GM12878 (cell line): ENCODE measurements at regions not wholly inside any gene's neighbourhood (a gene's known extent, or its start where the extent isn't known, plus 50 kb on each side); places are given as distances from the start of the nearest gene placed in this dataset.

Experiments
- ATF3 ChIP-seq: IDR thresholded peaks from 2 replicates; pipeline ENCODE4 v1.6.1; 2011; ENCODE audit warnings: low read depth, mild to moderate bottlenecking, low read length, moderate library complexity, borderline replicate concordance; ENCODE audit errors: extremely low read depth
- CEBPB ChIP-seq, 2 experiments: fragments of 150-350 bp in 1 of 2; IDR thresholded peaks; 2 replicates each; pipeline ENCODE4 v1.6.1; 2012 to 2014; ENCODE audit warnings: low read depth in 2 of 2, low read length in 2 of 2, borderline replicate concordance in 1 of 2, inconsistent platforms in 1 of 2
- CTCF ChIP-seq, 3 experiments: IDR thresholded peaks in 2 of 3; conservative IDR thresholded peaks in 1 of 3; 2 replicates each; pipeline ENCODE4 v1.5.1; 2011; ENCODE audit warnings: low read depth in 3 of 3, low read length in 3 of 3, mild to moderate bottlenecking in 3 of 3, control low read depth in 2 of 3, moderate library complexity in 2 of 3, inconsistent platforms in 1 of 3, mixed read lengths in 1 of 3; ENCODE audit not compliant: control insufficient read depth in 2 of 3, insufficient read depth in 1 of 3; ENCODE audit errors: extremely low read depth in 1 of 3
- ELK1 ChIP-seq: IDR thresholded peaks from 2 replicates; pipeline ENCODE4 v1.6.1; 2012; ENCODE audit warnings: low read depth, low read length, improper control_type of control experiment
- HDGF ChIP-seq: fragments of 450-650 bp; IDR thresholded peaks from 2 replicates; pipeline ENCODE4 v1.6.1; 2016; ENCODE audit warnings: antibody characterized with exemption
- HSF1 ChIP-seq: fragments of 150-350 bp; IDR thresholded peaks from 2 replicates; pipeline ENCODE4 v1.6.1; 2014; ENCODE audit warnings: mild to moderate bottlenecking, low read depth, low read length
- PKNOX1 ChIP-seq: fragments of 450-650 bp; IDR thresholded peaks from 2 replicates; pipeline ENCODE4 v1.6.1; 2016; ENCODE audit warnings: mild to moderate bottlenecking
- POLR2AphosphoS5 ChIP-seq: IDR thresholded peaks from 2 replicates; pipeline ENCODE4 v1.6.1; 2011; ENCODE audit warnings: mild to moderate bottlenecking, low read length, inconsistent platforms
- SIN3A ChIP-seq: IDR thresholded peaks from 2 replicates; pipeline ENCODE4 v1.6.1; 2012; ENCODE audit warnings: low read depth, low read length, improper control_type of control experiment
- USF1 ChIP-seq: IDR thresholded peaks from 2 replicates; pipeline ENCODE4 v1.6.1; 2011; ENCODE audit warnings: borderline replicate concordance, low read depth, mild to moderate bottlenecking, moderate library complexity, mixed read lengths, low read length; ENCODE audit not compliant: insufficient read depth; ENCODE audit errors: extremely low read length
- YY1 ChIP-seq: IDR thresholded peaks from 2 replicates; pipeline ENCODE4 v1.6.1; 2011; ENCODE audit warnings: low read depth, mild to moderate bottlenecking, low read length
- ZNF274 ChIP-seq: IDR thresholded peaks from one replicate; pipeline ENCODE4 v1.8.0; 2011; ENCODE audit not compliant: insufficient read length, insufficient read depth

- TF ChIP-seq ATF3 (no peak), CTCF (IDR thresholded peaks at IDR 0.05 in 2 of 3, conservative IDR thresholded peaks at IDR 0.05 in 1 of 3; ENCODE audit: control insufficient read depth in 2 of 3, extremely low read depth in 1 of 3, insufficient read depth in 1 of 3, low read depth in 3 of 3, low read length in 3 of 3) (no peak), ZNF274 (no peak), SIN3A (no peak), CEBPB (IDR thresholded peaks at IDR 0.05; ENCODE audit: borderline replicate concordance in 1 of 2, low read depth in 2 of 2, low read length in 2 of 2) (no peak), ELK1 (no peak), POLR2AphosphoS5 (no peak), PKNOX1 (no peak), USF1 (no peak), YY1 (no peak), HDGF (no peak), HSF1 (no peak)
Observed at GRCh38 chr18:68263481-68263880, 451.4 kb downstream of the TMX3 start.
